HUES48 (cell line): ENCODE measurements at regions not wholly inside any gene's neighbourhood (a gene's known extent, or its start where the extent isn't known, plus 50 kb on each side); places are given as distances from the start of the nearest gene placed in this dataset.
"Not testable (repeated sequence)": the region's sequence is repeated elsewhere in the genome, so short reads cannot be mapped to it uniquely, and the experiment has no call there.

Source experiments
- H3K27ac ChIP-seq: one replicate; pipeline ENCODE4 v1.7.0; 2013; ENCODE audit warnings: low read depth, low read length, inconsistent platforms
- H3K27me3 ChIP-seq: 2 replicates; pipeline ENCODE4 v1.6.1; 2013; ENCODE audit warnings: mild to moderate bottlenecking, low read length; ENCODE audit not compliant: control insufficient read depth, insufficient read depth
- H3K36me3 ChIP-seq: 2 replicates; pipeline ENCODE4 v1.6.1; 2013; ENCODE audit warnings: low read length; ENCODE audit not compliant: control insufficient read depth, insufficient read depth
- H3K4me1 ChIP-seq: 2 replicates; pipeline ENCODE4 v1.6.1; 2013; ENCODE audit warnings: mild to moderate bottlenecking, low read length; ENCODE audit not compliant: control insufficient read depth, insufficient read depth
- H3K4me3 ChIP-seq: 2 replicates; pipeline ENCODE4 v1.5.1; 2013; ENCODE audit warnings: mild to moderate bottlenecking, low read depth, low read length
- H3K9ac ChIP-seq: 2 replicates; pipeline ENCODE4 v1.6.1; 2013; ENCODE audit warnings: mild to moderate bottlenecking, low read depth, low read length, moderate library complexity
- H3K9me3 ChIP-seq: 2 replicates; pipeline ENCODE4 v1.6.1; 2013; ENCODE audit warnings: low read length; ENCODE audit not compliant: control insufficient read depth, insufficient read depth

DNA sequence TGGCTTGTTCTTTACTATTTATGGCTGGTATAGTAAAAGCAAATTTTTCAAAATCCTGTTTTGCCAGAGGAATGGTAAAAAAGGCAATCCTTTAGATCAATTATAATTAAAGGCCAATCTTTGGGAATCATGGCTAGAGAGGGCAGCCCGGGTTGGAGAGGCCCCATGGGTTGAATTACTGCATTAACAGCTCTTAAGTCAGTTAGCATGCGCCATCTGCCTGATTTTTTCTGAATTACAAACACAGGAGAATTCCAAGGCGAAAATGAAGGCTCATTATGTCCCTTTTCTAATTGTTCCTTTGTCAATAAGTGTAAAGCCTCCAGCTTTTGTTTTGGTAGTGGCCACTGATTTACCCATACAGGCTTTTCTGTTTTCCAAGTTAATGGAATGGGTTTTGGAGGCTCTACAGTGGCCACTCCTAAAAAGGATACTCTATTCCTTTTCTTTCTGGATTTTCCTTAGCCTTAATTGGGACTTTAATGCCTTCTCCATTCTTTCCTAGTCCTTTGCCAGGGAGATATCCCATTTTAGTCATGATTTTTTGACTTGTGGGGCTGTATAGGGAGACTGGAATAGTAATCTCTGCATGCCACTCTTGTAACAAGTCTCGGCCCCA, 114.9 kb upstream of the LARP1 start:
- not testable (repeated sequence) for H3K36me3 ChIP-seq, H3K4me1 ChIP-seq, H3K9me3 ChIP-seq

DNA sequence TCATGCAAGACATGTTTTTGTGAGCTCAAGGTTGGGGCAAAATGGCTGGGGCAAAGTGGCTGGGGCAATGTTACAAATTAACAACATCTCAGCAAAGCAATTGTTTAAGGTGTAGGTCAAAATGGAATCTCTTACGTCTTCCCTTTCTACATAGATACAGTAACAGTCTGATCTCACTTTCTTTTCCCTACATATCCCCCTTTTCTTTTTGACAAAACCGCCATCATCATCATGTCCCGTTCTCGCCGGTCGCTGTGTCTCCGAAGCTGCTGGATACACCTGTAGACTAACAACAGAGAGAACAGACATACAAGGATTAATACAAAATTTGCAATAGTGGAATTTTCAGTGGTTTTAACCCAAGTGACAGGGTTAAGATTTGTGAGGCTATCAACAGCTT, 118.4 kb upstream of the LARP1 start:
- H3K4me3 ChIP-seq, H3K4me1 ChIP-seq, H3K27me3 ChIP-seq, H3K36me3 ChIP-seq, H3K9ac ChIP-seq, H3K27ac ChIP-seq, H3K9me3 ChIP-seq: not testable (repeated sequence)

More for the DNA sequence above, 114.9 kb upstream of the LARP1 start:
- not testable (repeated sequence) for H3K9ac ChIP-seq, H3K4me3 ChIP-seq, H3K27ac ChIP-seq, H3K27me3 ChIP-seq

GRCh38 chr5:154636271-154636670, 118.9 kb upstream of the LARP1 start:
- H3K9me3 ChIP-seq, H3K4me1 ChIP-seq, H3K9ac ChIP-seq, H3K4me3 ChIP-seq, H3K27me3 ChIP-seq, H3K27ac ChIP-seq, H3K36me3 ChIP-seq: not testable (repeated sequence)

DNA sequence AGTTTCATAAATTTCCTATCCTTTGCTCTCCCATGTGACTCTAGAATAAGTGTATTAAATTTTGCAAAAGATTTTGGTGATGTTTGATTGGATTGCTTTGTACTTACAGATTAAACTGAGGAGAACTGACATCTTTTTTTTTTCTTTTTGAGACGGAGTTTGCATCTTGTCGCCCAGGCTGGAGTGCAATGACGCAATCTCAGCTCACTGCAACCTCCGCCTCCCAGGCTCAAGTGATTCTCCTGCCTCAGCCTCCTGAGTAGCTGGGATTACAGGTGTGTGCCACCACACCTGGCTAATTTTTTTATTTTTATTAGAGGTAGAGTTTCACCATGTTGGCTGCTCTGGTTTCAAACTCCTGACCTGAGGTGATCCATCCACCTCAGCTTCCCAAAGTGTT, 121.4 kb upstream of the LARP1 start:
- not testable (repeated sequence) for H3K27ac ChIP-seq, H3K9ac ChIP-seq, H3K4me3 ChIP-seq, H3K36me3 ChIP-seq, H3K4me1 ChIP-seq, H3K9me3 ChIP-seq, H3K27me3 ChIP-seq

DNA sequence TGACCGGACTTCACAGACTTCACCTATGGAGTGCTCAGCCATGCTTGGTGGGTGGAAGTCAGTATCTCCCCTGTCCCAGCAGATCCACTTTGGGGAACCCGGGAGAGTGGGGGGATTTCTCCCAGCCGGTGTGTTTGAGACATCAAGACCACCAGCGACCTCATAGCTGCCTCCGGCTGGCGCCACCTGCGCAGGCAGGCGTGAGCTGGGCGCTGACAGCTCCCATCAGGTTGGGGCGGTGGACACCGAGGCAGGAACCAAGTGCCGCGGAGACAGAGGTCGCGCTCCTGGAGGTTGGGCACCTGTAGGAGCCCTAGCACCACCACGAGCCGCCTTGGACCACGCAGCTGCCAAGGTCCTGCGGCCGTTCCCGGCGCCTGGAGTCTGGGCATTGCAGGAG, 124.0 kb upstream of the LARP1 start:
- H3K27ac ChIP-seq, result no peak overlapping the region
- no peaks in the 10 kb centered on the region for H3K9me3 ChIP-seq
- no peaks in the 10 kb centered on the region for H3K27me3 ChIP-seq
- no peaks in the 10 kb centered on the region for H3K4me1 ChIP-seq
- H3K36me3 ChIP-seq, result no peaks in the 10 kb centered on the region
- no peak overlapping the region for H3K4me3 ChIP-seq
- H3K9ac ChIP-seq, result no peak overlapping the region

DNA sequence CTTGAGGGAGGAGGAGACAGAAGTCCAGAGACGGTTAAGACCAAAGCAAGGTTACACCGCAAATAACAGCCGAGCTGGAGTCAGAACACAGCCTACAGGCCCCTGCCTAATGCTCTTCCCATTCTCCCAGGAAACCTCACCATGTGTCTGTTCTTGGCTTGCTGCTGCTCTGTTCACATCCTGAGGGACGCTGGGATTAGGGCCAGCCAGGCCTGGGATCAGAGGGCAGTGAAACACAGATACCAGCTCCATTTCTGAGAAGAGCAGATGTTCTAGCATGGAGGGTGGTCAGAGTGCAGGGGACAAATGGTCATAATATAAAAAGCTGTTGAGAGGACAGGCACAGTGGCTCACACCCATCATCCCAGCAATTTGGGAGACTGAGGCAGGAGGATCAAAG, 124.8 kb upstream of the LARP1 start:
- Histone ChIP-seq H3K9me3 (no peaks in the 10 kb centered on the region), H3K27ac (no peak overlapping the region), H3K4me3 (no peak overlapping the region), H3K9ac (no peak overlapping the region), H3K27me3 (no peaks in the 10 kb centered on the region), H3K4me1 (no peaks in the 10 kb centered on the region), H3K36me3 (no peaks in the 10 kb centered on the region)

- Histone ChIP-seq H3K27me3 (no peaks in the 10 kb centered on the region), H3K9me3 (no peaks in the 10 kb centered on the region), H3K9ac (no peak overlapping the region), H3K27ac (no peak overlapping the region), H3K4me3 (no peak overlapping the region), H3K36me3 (no peaks in the 10 kb centered on the region), H3K4me1 (no peaks in the 10 kb centered on the region)
Observed at GRCh38 chr5:154628685-154629084, 126.5 kb upstream of the LARP1 start.

- Histone ChIP-seq H3K27ac (no peak overlapping the region), H3K36me3 (no peaks in the 10 kb centered on the region), H3K4me3 (no peak overlapping the region), H3K27me3 (no peaks in the 10 kb centered on the region), H3K9me3 (no peaks in the 10 kb centered on the region), H3K4me1 (no peaks in the 10 kb centered on the region), H3K9ac (no peak overlapping the region)
Observed at GRCh38 chr5:154627698-154628678, 127.2 kb upstream of the LARP1 start.

DNA sequence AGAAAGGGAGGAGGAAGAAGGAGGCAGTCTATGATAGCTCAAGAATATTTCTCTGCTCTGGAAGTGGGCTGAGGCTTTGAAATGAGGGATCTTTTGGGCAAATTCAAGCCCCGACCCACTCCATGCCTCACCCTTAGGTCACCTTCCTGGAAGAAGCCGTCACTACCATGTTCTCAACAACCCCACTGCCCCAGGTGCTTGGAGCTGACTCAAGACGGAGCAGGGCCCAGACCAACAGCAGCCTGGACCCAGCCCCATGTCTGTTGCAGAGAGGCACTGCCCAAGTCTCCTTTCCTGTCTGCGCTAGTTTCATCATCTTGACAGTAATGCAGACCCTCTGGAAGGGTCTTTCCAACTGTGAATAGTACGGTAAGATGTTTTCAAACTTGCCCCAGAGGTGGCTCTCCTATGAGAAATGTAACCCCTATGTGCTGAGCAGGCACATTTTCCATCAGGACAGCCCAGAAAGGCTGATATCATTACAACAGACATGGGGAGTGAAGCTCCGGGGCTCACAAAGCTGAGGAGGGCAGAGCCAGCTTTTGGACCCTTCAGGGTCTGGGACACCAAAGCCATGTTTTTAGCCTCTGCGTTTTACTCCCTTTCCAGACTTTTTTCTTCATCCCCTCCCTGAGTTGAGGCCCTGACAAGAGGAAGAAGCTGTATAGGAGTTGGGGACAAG, 128.2 kb upstream of the LARP1 start:
- Histone ChIP-seq H3K9ac (no peak overlapping the region), H3K9me3 (no peaks in the 10 kb centered on the region), H3K4me1 (no peaks in the 10 kb centered on the region), H3K27me3 (no peaks in the 10 kb centered on the region), H3K36me3 (no peaks in the 10 kb centered on the region), H3K27ac (no peak overlapping the region), H3K4me3 (no peak overlapping the region)

- H3K36me3 ChIP-seq, result no peaks in the 10 kb centered on the region
- H3K27me3 ChIP-seq, result no peaks in the 10 kb centered on the region
- no peak overlapping the region for H3K27ac ChIP-seq
- no peaks in the 10 kb centered on the region for H3K4me1 ChIP-seq
- no peak overlapping the region for H3K4me3 ChIP-seq
- no peaks in the 10 kb centered on the region for H3K9me3 ChIP-seq
- no peak overlapping the region for H3K9ac ChIP-seq
Observed at GRCh38 chr5:154625031-154625430, 130.1 kb upstream of the LARP1 start.

DNA sequence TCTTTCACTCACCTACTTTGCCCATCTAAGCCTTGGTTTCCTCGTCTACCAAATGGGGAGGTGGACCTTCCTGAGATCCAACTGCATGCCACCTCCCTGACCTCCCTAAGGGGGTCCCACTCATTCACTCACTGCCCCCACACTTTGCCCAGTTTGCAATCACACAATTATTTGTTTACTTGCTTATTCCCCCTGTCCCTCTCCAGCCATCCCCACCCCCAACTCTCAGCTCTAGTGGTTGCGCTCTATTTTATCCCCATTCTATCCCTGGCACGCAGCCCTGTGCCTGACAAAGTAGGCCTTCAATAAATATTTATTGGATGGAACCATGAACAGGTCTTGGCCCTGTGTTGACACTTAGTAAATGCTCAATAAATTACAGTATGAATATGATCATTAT, 130.8 kb upstream of the LARP1 start:
- H3K9ac ChIP-seq, result no peak overlapping the region
- H3K9me3 ChIP-seq, result no peaks in the 10 kb centered on the region
- H3K4me1 ChIP-seq, result no peaks in the 10 kb centered on the region
- no peak overlapping the region for H3K4me3 ChIP-seq
- H3K27ac ChIP-seq, result no peak overlapping the region
- no peaks in the 10 kb centered on the region for H3K27me3 ChIP-seq
- no peaks in the 10 kb centered on the region for H3K36me3 ChIP-seq
